Right lobe of liver (tissue), 6 donors: ENCODE measurements at regions not wholly inside any gene's neighbourhood (a gene's known extent, or its start where the extent isn't known, plus 50 kb on each side); places are given as distances from the start of the nearest gene placed in this dataset.

Source experiments
- ATAC-seq, 4 donors: fragments of 200-7000 bp; cut with Tn5 transposase; one replicate each; pipeline ENCODE4 v1.9.1; 2020; ENCODE audit warnings: mild to moderate bottlenecking in 4 of 4, moderate library complexity in 4 of 4
- DNase-seq, 3 donors: peaks; one replicate each; pipeline ENCODE4 v3.0.0-alpha.2; 2020
- H3K27ac ChIP-seq, 3 donors: fragments of 200-600 bp; one replicate each; pipeline ENCODE4 v1.8.0; 2022
- H3K27me3 ChIP-seq, 2 donors: fragments of 200-600 bp; one replicate each; pipeline ENCODE4 v1.8.0; 2022
- H3K36me3 ChIP-seq, 4 donors: fragments of 200-600 bp; sonication (generic) in 1 of 4; one replicate each; pipeline versions ENCODE4 v1.5.1 to v1.8.0; 2017 to 2022; ENCODE audit warnings: control low read depth in 1 of 4
- H3K4me1 ChIP-seq, 4 donors: fragments of 200-600 bp; sonication (generic) in 1 of 4; one replicate each; pipeline versions ENCODE4 v1.5.1 to v1.8.0; 2017 to 2022; ENCODE audit warnings: control low read depth in 1 of 4
- H3K4me3 ChIP-seq, 3 donors: fragments of 200-600 bp; one replicate each; pipeline ENCODE4 v1.8.0; 2022
- H3K9me3 ChIP-seq, 4 donors: fragments of 200-600 bp; sonication (generic) in 1 of 4; one replicate each; pipeline versions ENCODE4 v1.5.1 to v1.8.0; 2017 to 2022; ENCODE audit warnings: control low read depth in 1 of 4
- CTCF ChIP-seq, 4 donors: fragments of 200-600 bp in 3 of 4; fragments of 450-650 bp in 1 of 4; IDR thresholded peaks; one replicate each; pipeline versions ENCODE4 v1.5.1 to v1.8.0; 2016 to 2022; ENCODE audit warnings: antibody characterized with exemption in 4 of 4, mild to moderate bottlenecking in 2 of 4
- POLR2A ChIP-seq: fragments of 450-650 bp; IDR thresholded peaks from one replicate; pipeline ENCODE4 v1.6.1; 2017; ENCODE audit warnings: antibody characterized with exemption, mild to moderate bottlenecking
- WGBS: methylation state at CpG from one replicate; pipeline ENCODE4 v1.1.6; 2018; ENCODE audit warnings: low coverage, low lambda C conversion rate; ENCODE audit not compliant: insufficient coverage; ENCODE audit errors: missing lambda C conversion rate; 5-methylcytosine and 5-hydroxymethylcytosine counted together
- intact Hi-C, 2 donors: fragments of 100-400 bp; cut with DNase I; formaldehyde crosslinking; loops; one replicate each; pipeline versions ENCODE4 v1.11.2 to v1.14.1; 2022
- donor health status: DM: no; HTN: yes; CAD: no.
- donor health status: DM: no; HTN: no; CAD: no.
- donor health status: DM: no; HTN: no; CAD: no.
- donor health status: DM: no; HTN: yes; CAD: no.
- donor health status: DM: no; HTN: yes; CAD: no.

DNA sequence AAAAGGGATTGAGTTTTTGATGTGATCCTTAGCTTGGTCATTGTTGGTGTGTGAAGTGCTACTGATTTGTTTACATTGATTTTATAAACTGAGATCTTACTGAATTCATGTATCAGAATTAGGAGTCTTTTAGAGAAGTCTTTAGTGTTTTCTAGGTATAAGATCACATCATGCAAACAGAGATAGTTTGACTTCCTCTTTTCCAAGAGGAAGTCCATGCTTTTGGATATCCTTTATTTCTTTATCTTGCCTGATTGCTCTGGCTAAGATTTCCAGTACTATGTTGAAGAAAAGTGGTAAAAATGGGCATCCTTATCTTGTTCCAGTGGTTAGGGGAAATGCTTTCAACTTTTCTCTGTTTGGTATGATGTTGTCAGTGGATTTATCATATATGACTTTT lies 561.2 kb upstream of the SLITRK1 start:
- DNase-seq (no peak), ATAC-seq (no peak)
- Histone ChIP-seq H3K27me3 (no peaks in the 10 kb centered on the region), H3K4me1 (no peaks in the 10 kb centered on the region), H3K27ac (no peak overlapping the region), H3K9me3 (no peaks in the 10 kb centered on the region), H3K36me3 (no peaks in the 10 kb centered on the region), H3K4me3 (no peak overlapping the region)
- TF ChIP-seq POLR2A = no peak
- TF ChIP-seq CTCF (IDR thresholded peaks at IDR 0.05) = no peak
- intact Hi-C loops = no loop called here

DNA sequence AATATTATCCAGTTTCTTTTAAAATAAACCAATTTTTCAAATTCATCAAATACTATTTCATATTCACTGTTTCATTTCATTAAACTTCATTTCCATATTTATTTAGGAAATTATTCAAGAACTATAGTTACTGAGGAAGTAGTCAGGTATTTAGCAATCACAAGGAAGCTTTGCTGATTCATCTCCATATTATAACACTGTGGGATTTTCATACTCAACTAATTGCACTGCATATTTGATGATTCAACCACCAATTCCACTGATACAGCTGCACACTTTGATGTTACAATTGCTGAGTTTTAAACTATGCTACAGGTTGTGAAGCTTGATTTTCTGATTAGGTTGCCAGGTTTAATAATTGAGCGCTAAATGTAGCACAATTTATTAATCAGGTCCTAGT lies 556.8 kb upstream of the SLITRK1 start:
- 70% methylated on average over 1 of the region's 1 CpG for WGBS
- H3K27me3 ChIP-seq = no peaks in the 10 kb centered on the region
- H3K4me1 ChIP-seq = no peaks in the 10 kb centered on the region
- TF ChIP-seq CTCF (IDR thresholded peaks at IDR 0.05) (no peak), POLR2A (no peak)
- no peak for DNase-seq
- H3K9me3 ChIP-seq = no peaks in the 10 kb centered on the region
- H3K36me3 ChIP-seq = no peaks in the 10 kb centered on the region
- no peak overlapping the region for H3K27ac ChIP-seq
- intact Hi-C loops = no loop called here
- no peak for ATAC-seq
- H3K4me3 ChIP-seq = no peak overlapping the region

- Histone ChIP-seq H3K36me3 (no peaks in the 10 kb centered on the region), H3K4me3 (no peak overlapping the region), H3K4me1 (no peaks in the 10 kb centered on the region), H3K9me3 (no peaks in the 10 kb centered on the region), H3K27ac (no peak overlapping the region), H3K27me3 (no peaks in the 10 kb centered on the region)
- 56% methylated on average over 2 of the region's 2 CpGs for WGBS
- intact Hi-C loops = no loop called here
- TF ChIP-seq CTCF (IDR thresholded peaks at IDR 0.05) (no peak), POLR2A (no peak)
- ATAC-seq = no peak
- no peak for DNase-seq
Measured at GRCh38 chr13:84433024-84433423, 550.8 kb upstream of the SLITRK1 start.

- H3K27me3 ChIP-seq = no peaks in the 10 kb centered on the region
- intact Hi-C loops = no loop called here
- ATAC-seq (no peak), DNase-seq (no peak)
- H3K36me3 ChIP-seq = no peaks in the 10 kb centered on the region
- no peak for TF ChIP-seq POLR2A
- H3K27ac ChIP-seq = no peak overlapping the region
- no peaks in the 10 kb centered on the region for H3K9me3 ChIP-seq
- no peaks in the 10 kb centered on the region for H3K4me1 ChIP-seq
- WGBS = 35% methylated on average over 1 of the region's 1 CpG
- H3K4me3 ChIP-seq = no peak overlapping the region
Measured at GRCh38 chr13:84431646-84432045, 549.4 kb upstream of the SLITRK1 start.

DNA sequence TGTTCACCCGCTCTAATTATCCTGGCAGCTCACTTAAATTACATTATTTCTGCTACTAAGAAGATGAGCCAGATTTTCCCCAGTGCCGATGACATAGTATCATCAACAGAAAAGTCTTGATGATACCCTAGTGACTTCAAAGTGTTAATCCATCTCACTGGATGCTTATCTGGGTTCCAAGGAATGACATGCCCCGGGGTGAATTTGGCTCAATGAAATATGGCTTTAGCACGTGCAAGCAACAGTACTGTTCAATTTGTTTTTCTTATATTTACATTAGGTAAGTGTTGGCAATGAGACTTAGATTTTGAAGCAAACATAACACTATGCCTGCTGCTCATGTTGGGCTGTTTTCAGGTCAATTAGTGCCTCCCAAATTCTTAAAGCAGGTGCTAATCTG lies 548.2 kb upstream of the SLITRK1 start:
- WGBS = 43% methylated on average over 4 of the region's 4 CpGs
- DNase-seq = no peak
- Histone ChIP-seq H3K27ac (no peak overlapping the region), H3K27me3 (no peaks in the 10 kb centered on the region), H3K4me1 (no peaks in the 10 kb centered on the region), H3K4me3 (no peak overlapping the region), H3K36me3 (no peaks in the 10 kb centered on the region), H3K9me3 (no peaks in the 10 kb centered on the region)
- no peak for TF ChIP-seq POLR2A
- no peak for TF ChIP-seq CTCF (IDR thresholded peaks at IDR 0.05)
- intact Hi-C loops = no loop called here
- ATAC-seq = no peak
